ENCODE measurements at regions not wholly inside any gene's neighbourhood (a gene's known extent, or its start where the extent isn't known, plus 50 kb on each side); places are given as distances from the start of the nearest gene placed in this dataset.

DNA sequence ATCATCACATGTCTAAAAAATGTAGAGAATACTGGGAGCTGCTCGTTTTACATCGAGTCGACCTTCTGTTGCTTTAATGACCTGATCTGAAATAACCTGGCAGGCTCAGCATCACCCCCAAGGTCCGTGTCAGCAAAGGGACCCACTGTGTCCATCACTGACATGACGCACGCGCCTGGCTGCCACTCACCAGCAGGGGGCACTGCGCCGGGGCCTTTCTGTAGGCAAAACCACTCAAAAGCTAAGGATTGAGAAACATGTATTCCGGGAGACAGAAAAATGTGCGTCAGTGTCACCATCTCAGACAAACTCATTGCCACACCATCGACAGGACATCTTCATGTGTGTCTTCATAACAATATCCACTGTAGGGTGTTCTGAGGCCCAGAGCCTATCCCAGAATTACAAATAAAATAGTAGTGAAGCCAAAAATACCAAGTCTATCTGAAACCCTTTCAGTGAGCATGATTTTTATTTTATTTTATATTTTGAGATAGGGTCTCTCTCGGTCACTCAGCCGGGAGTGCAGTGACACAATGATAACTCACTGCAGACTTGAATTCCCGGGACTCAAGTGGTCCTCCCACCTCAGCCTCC, 130.3 kb upstream of the LSM14A start:
- TF ChIP-seq, protein P1, sequence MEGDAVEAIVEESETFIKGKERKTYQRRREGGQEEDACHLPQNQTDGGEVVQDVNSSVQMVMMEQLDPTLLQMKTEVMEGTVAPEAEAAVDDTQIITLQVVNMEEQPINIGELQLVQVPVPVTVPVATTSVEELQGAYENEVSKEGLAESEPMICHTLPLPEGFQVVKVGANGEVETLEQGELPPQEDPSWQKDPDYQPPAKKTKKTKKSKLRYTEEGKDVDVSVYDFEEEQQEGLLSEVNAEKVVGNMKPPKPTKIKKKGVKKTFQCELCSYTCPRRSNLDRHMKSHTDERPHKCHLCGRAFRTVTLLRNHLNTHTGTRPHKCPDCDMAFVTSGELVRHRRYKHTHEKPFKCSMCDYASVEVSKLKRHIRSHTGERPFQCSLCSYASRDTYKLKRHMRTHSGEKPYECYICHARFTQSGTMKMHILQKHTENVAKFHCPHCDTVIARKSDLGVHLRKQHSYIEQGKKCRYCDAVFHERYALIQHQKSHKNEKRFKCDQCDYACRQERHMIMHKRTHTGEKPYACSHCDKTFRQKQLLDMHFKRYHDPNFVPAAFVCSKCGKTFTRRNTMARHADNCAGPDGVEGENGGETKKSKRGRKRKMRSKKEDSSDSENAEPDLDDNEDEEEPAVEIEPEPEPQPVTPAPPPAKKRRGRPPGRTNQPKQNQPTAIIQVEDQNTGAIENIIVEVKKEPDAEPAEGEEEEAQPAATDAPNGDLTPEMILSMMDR (conservative IDR thresholded peaks at IDR 0.05 in 1 of 2, IDR thresholded peaks at IDR 0.05 in 1 of 2; ENCODE audit: low read depth in 1 of 2, low read length in 2 of 2) = peak; percentile 80 to 86
- no peak for TF ChIP-seq EZH2 (IDR thresholded peaks at IDR 0.05; ENCODE audit: low read length, missing control alignments)

All from fibroblast of lung (primary cell).